ENCODE measurements at regions not wholly inside any gene's neighbourhood (a gene's known extent, or its start where the extent isn't known, plus 50 kb on each side); places are given as distances from the start of the nearest gene placed in this dataset.

DNA sequence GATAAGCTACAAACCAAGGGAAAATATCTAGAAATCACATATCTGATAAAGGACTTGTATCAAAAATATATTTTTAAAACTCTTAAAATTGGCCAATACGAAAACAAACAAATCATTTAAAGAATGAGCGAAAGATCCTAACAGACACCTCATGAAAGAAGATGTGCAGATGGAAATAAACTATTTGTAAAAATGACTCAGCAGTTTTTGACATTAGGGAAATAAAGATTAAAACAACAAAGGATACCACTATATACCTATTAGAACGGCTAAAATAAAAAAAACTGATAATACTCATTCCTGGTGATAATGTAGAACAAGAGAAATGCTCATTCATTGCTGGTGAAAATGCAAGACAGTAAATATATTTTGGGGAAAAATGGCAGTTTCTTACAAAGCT is 506.4 kb downstream of the KLHL4 start:
- TF ChIP-seq, protein P1, sequence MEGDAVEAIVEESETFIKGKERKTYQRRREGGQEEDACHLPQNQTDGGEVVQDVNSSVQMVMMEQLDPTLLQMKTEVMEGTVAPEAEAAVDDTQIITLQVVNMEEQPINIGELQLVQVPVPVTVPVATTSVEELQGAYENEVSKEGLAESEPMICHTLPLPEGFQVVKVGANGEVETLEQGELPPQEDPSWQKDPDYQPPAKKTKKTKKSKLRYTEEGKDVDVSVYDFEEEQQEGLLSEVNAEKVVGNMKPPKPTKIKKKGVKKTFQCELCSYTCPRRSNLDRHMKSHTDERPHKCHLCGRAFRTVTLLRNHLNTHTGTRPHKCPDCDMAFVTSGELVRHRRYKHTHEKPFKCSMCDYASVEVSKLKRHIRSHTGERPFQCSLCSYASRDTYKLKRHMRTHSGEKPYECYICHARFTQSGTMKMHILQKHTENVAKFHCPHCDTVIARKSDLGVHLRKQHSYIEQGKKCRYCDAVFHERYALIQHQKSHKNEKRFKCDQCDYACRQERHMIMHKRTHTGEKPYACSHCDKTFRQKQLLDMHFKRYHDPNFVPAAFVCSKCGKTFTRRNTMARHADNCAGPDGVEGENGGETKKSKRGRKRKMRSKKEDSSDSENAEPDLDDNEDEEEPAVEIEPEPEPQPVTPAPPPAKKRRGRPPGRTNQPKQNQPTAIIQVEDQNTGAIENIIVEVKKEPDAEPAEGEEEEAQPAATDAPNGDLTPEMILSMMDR (conservative IDR thresholded peaks at IDR 0.05): no peak
- no peak for TF ChIP-seq EZH2 (IDR thresholded peaks at IDR 0.05; ENCODE audit: low read depth)
